ENCODE measurements at regions not wholly inside any gene's neighbourhood (a gene's known extent, or its start where the extent isn't known, plus 50 kb on each side); places are given as distances from the start of the nearest gene placed in this dataset.

DNA sequence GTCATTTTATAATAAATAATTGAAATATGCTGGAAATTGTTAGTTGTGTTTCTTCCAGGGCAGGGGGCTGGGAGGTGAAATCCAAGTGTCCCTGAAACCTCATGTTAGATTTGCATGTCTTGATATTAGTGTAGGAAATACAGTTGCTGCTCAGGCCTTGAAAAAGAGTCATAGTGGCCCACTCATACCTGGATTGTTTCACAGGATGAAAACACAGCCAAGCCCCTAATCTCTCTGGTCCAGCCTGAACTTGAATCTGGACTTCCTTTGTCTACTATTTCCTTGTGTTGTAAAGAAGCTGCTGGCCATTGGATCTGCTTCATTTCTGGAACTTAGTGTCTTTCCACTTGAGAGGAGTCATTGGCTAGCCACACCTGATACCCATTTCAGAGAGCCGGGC is 108.8 kb upstream of the JARID2 start:
- TF ChIP-seq BCL6 (CRISPR knock-in tag; IDR thresholded peaks at IDR 0.05) = no peak
- TF ChIP-seq POLR2AphosphoS5 (IDR thresholded peaks at IDR 0.05; ENCODE audit: low read depth, low read length) = no peak
- TF ChIP-seq, protein P1, sequence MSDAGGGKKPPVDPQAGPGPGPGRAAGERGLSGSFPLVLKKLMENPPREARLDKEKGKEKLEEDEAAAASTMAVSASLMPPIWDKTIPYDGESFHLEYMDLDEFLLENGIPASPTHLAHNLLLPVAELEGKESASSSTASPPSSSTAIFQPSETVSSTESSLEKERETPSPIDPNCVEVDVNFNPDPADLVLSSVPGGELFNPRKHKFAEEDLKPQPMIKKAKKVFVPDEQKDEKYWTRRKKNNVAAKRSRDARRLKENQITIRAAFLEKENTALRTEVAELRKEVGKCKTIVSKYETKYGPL (CRISPR knock-in tag; IDR thresholded peaks at IDR 0.05) = no peak
- no peak for TF ChIP-seq EZH2 (conservative IDR thresholded peaks at IDR 0.05; ENCODE audit: low read depth, low read length)
- no peak for TF ChIP-seq ZNF746 (CRISPR knock-in tag; IDR thresholded peaks at IDR 0.05)
- no peak for TF ChIP-seq CHD4 (IDR thresholded peaks at IDR 0.05; ENCODE audit: borderline replicate concordance, low read length)
- no peak for TF ChIP-seq TCF7 (IDR thresholded peaks at IDR 0.05; ENCODE audit: low read depth)
- TF ChIP-seq, protein P2, sequence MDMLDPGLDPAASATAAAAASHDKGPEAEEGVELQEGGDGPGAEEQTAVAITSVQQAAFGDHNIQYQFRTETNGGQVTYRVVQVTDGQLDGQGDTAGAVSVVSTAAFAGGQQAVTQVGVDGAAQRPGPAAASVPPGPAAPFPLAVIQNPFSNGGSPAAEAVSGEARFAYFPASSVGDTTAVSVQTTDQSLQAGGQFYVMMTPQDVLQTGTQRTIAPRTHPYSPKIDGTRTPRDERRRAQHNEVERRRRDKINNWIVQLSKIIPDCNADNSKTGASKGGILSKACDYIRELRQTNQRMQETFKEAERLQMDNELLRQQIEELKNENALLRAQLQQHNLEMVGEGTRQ (IDR thresholded peaks at IDR 0.05; ENCODE audit: low read depth, low read length) = no peak
- TF ChIP-seq, protein P2 (CRISPR knock-in tag; IDR thresholded peaks at IDR 0.05; ENCODE audit: borderline replicate concordance) = no peak
- TF ChIP-seq, protein P3, sequence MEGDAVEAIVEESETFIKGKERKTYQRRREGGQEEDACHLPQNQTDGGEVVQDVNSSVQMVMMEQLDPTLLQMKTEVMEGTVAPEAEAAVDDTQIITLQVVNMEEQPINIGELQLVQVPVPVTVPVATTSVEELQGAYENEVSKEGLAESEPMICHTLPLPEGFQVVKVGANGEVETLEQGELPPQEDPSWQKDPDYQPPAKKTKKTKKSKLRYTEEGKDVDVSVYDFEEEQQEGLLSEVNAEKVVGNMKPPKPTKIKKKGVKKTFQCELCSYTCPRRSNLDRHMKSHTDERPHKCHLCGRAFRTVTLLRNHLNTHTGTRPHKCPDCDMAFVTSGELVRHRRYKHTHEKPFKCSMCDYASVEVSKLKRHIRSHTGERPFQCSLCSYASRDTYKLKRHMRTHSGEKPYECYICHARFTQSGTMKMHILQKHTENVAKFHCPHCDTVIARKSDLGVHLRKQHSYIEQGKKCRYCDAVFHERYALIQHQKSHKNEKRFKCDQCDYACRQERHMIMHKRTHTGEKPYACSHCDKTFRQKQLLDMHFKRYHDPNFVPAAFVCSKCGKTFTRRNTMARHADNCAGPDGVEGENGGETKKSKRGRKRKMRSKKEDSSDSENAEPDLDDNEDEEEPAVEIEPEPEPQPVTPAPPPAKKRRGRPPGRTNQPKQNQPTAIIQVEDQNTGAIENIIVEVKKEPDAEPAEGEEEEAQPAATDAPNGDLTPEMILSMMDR (CRISPR knock-in tag; IDR thresholded peaks at IDR 0.05) = no peak
- TF ChIP-seq ZNF274 (CRISPR knock-in tag; IDR thresholded peaks at IDR 0.05) = no peak
- no peak for TF ChIP-seq CBX1 (IDR thresholded peaks at IDR 0.05; ENCODE audit: low read depth)
- no peak for TF ChIP-seq POLR2A (IDR thresholded peaks at IDR 0.05; ENCODE audit: insufficient read depth in 1 of 2, low read depth in 2 of 2, low read length in 2 of 2)

Data from HepG2 (cell line).